Kidney capillary endothelial cell (primary cell): ENCODE measurements at regions not wholly inside any gene's neighbourhood (a gene's known extent, or its start where the extent isn't known, plus 50 kb on each side); places are given as distances from the start of the nearest gene placed in this dataset.

Source experiments
- DNase-seq: peaks from one replicate; pipeline ENCODE4 v3.0.0-alpha.2; 2018; ENCODE audit warnings: low spot score

DNA sequence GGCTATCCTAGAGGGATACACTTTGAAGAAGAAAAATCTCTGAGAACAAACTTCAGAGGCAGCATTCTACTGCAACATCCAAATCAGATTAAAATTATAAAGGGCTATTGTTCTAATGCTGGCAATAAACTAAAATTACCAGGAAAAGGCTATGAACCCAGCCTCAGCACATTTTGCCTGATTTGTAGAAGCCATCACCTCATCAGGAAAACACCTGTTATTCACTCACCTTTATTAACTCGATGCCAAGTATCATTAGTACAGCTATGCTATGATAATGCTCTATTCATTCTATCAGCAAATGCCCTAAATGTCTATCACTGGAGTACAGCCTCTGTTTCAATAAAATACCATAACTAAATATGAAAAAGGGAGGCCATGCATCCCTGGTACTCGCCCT is 510.2 kb downstream of the RASEF start:
- no peak for DNase-seq

- DNase-seq: no peak
These were observed 509.1 kb downstream of the RASEF start for GRCh38 chr9:82553654-82554366.

GRCh38 chr9:82554381-82554780 is 508.6 kb downstream of the RASEF start:
- no peak for DNase-seq

- DNase-seq: no peak
These were observed 507.9 kb downstream of the RASEF start for GRCh38 chr9:82555031-82555430.

DNA sequence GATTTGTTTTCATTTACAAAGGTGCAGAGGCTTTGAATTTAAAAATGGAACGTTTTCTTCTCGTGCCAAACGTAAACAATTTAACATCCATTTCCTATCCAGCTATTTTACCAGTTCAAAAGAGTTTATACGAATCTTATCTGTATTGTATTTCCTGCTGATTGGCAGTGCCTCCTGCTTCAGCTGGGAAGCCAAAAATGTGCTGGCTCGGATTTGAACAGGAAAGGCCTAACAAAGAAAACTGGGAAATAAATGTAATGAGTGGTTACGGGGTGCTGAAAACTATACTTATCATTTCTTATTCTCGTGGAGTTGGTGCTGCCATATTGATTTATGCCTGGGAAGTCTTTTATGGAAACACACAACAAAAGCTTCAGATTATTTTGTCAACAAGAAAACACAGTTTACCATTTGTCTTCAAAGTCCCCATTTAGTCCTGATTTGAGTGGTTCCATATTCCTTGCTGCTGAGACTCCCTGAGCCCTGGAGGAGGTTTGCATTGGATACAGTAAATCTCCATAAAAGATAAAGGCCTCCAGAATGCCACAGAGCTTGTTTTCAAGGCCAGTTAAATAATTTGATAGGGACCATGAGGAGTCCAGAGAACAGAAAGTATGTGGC is 507.4 kb downstream of the RASEF start:
- DNase-seq: no peak

DNA sequence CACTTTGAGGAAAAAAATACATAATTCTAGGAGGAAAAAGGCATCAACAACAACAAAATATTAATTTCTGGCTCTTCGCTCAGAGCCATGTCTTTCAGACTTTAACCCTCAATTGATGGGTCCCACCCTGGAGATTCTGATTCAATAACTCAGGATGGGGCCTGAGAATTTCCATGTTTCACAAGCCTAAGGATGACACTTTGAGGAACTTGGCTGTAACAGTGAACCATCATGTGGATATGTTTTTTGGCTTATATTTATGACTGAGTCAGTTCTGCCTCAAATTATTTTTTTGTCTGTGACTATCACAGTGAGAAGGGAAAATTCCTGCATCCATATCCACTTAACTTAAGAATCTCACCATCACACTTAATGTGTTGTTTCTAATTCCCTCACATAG is 504.6 kb downstream of the RASEF start:
- no peak for DNase-seq

- DNase-seq: no peak
These were observed 503.9 kb downstream of the RASEF start for GRCh38 chr9:82558855-82559630.

GRCh38 chr9:82560036-82560435 is 502.9 kb downstream of the RASEF start:
- no peak for DNase-seq

GRCh38 chr9:82560457-82560904 is 502.5 kb downstream of the RASEF start:
- no peak for DNase-seq

DNA sequence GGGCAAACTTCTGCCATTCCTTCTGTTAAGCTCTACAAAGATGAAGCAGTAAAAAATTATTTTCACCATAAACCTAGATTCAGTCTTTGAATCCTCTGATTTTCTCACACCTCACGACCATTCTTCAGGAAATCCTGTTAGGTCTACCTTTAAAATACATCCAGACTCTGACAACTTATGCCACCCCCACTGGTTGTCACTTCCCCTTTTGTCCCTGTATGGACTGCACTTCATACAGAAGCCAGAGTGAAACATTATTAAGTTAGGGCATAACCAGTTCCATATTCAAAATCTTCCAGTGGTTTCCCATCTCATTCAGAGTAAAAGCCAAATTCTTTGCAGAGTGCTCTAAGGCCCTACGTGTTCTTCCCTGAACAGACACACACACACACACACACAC is 499.8 kb downstream of the RASEF start:
- no peak for DNase-seq

- no peak for DNase-seq
These were observed 499.1 kb downstream of the RASEF start for GRCh38 chr9:82563841-82564240.

GRCh38 chr9:82565188-82565969 is 497.6 kb downstream of the RASEF start:
- no peak for DNase-seq

- DNase-seq: no peak
These were observed 495.0 kb downstream of the RASEF start for GRCh38 chr9:82567953-82568352.

GRCh38 chr9:82570226-82570625 is 492.7 kb downstream of the RASEF start:
- DNase-seq: no peak

DNA sequence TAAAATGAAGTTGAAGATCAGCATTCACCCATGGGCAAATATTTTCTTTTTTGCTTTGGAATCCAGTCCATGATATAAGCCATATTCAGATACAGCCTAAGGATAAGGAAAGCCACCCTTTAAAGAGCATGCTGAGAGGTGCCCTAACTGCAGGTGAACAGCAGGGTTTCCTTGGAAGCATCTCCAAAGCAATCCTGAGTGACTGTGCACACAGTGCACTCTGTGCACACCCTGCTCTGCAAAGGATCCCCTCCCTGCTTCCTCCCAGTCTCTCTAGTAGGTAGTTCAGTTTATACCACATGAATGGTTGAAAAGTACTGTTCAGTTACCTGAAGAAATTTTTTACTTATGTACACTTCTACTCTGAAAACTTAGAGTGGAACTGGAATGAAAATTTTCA is 491.4 kb downstream of the RASEF start:
- DNase-seq: no peak

DNA sequence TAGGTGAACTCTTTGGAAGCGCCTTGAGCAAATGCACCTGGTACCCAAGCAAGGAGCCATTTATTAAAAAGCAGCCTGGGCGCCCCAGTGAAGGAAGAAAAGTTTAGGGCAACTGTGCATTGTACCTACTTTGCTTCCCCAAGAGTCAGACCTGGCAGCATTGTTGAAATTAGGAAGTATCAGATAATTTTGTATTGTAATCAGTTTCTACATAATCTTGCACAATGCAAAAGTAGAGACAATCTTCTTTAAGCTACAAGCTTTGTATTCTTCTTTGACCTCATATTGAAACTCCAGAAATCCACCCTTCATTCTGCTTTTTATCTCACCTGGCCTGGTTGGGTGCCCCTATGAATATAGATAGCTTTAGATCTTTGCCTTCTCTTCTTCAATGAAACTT is 490.8 kb downstream of the RASEF start:
- DNase-seq: no peak

GRCh38 chr9:82574911-82575310 is 488.0 kb downstream of the RASEF start:
- DNase-seq: no peak

DNA sequence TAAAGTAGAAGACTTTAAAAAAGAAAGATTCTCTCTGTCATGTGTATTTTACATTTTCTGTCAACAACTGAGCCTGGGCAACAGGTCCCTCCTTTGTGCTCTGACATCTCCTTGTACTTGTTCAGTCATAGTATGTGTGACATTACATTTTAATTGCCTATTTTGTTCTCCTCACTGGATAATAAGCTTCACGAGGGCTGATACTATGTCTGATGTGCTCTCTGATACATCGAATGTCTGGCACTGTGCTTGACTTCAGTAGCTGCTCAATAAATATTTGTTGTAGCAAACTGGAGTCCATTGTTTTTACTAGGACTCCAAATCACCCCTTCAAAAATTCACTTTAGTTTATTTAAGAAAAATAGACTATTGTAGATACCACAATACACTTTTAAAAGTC is 482.0 kb downstream of the RASEF start:
- DNase-seq: no peak

GRCh38 chr9:82581516-82581915 is 481.4 kb downstream of the RASEF start:
- DNase-seq: no peak

DNA sequence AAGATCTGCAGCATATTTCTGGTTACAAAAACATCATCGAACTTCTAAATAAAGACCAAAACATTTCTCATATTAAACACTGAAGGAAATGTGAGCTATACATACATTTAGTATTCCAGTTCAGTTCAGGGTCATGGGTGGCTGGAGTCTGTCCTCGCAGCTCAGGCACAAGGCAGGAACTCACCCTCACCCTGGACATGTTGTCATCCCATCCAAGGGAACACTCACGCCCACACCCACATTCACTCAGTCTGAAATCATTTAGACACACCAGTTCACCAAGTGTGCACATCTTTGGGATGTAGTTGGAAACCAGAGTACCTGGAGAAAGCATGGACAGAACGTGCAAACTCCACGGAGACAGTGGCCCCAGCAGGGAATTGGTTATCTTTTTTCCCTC is 481.0 kb downstream of the RASEF start:
- no peak for DNase-seq

DNA sequence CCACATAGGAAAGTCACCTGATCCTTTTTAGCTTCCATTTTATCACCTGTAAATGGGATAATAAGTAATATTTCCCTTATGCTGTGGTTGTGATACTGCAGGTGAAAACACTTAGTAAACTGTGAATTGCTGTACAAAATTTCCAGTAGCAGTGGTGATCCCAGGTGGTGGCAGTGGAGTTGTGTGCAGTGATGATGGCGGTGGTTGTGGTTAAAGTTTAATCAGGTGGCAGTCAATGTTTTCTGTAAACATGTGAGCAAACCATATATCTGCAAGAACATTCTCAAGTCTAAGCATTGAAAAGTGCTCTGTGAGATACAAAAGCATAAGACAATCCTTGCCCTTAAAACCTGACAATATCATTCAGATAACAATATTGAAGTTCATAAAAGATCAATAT is 480.2 kb downstream of the RASEF start:
- no peak for DNase-seq

DNA sequence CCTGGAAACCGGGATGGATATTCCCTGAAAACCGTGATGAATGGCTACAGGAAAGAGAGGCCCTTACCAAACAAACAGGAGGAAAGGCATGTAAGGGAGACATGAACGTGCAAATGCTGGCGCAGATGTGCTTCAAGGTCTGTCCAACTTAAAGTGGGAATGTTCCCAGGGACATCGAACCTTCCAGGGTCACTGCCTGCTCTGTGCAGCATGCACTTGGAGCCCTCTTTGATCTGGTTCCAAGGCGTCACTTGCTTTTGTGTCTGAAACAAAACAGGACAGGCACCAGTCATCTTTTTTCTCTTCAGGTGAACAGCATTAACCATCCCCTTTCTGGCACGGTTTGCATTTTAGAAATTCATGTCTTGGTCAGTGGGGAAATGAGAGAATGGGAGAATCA is 479.4 kb downstream of the RASEF start:
- DNase-seq: no peak
